ENCODE measurements at regions not wholly inside any gene's neighbourhood (a gene's known extent, or its start where the extent isn't known, plus 50 kb on each side); places are given as distances from the start of the nearest gene placed in this dataset.

DNA sequence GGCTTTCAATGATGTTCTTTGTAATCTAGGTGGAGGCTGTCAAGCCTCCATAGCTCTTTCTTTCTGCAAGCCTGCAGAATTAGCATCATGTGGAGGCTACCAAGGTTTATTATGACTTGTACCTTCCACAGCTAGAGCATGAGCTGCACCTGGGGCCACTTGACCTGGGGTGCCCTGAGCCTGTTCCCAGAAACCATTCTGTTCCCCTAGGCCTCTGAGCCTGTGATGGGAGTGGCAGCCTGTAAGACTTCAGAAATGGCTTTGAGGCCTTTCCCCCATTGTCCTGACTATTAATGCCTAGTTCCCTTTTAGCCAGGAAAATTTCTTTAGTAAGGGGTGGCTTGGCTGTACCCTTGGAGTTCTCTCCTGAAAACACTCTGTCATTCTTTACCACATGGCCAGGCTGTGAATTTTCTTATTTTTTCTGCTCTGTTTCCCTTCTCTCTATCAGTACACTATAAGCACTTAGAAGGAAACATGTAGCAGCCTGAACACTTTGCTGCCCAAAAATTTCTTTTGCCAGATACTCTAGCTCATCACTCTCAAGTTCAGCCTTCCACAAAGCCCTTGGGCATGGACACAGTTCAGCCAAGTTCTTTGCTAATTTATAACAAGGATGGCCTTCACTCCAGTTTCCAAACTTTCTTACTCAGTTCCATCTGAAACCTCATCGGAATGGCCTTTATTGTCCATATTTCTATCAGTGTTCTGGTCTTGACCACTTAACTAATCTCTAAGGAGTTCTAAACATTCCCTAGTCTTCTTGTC is 61.4 kb upstream of the NR3C1 start:
- TF ChIP-seq, protein P1, sequence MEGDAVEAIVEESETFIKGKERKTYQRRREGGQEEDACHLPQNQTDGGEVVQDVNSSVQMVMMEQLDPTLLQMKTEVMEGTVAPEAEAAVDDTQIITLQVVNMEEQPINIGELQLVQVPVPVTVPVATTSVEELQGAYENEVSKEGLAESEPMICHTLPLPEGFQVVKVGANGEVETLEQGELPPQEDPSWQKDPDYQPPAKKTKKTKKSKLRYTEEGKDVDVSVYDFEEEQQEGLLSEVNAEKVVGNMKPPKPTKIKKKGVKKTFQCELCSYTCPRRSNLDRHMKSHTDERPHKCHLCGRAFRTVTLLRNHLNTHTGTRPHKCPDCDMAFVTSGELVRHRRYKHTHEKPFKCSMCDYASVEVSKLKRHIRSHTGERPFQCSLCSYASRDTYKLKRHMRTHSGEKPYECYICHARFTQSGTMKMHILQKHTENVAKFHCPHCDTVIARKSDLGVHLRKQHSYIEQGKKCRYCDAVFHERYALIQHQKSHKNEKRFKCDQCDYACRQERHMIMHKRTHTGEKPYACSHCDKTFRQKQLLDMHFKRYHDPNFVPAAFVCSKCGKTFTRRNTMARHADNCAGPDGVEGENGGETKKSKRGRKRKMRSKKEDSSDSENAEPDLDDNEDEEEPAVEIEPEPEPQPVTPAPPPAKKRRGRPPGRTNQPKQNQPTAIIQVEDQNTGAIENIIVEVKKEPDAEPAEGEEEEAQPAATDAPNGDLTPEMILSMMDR (conservative IDR thresholded peaks at IDR 0.05) = no peak
- no peak for TF ChIP-seq EZH2 (IDR thresholded peaks at IDR 0.05; ENCODE audit: low read depth)

Measured in PC-9 (cell line).